ENCODE measurements at regions not wholly inside any gene's neighbourhood (a gene's known extent, or its start where the extent isn't known, plus 50 kb on each side); places are given as distances from the start of the nearest gene placed in this dataset.

DNA sequence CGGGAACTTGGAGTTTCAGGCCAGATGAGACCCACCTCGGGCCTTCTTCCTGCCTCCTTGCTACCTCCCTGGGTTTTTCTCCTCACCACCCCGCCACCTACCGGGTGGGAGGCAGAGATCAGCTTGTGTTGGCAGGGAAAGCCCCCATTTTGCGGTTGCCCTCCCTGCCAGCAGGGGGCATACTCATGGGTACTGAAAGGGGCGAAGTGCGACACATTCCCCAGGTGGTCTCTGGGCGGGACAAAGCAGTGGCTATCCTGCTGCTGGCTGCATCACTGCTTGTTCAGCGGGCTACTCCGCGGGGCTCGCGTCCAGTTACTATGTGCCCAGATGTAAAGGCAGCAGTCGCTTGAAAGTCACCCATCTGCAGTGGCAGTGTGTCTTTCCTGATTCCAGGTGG is 330.3 kb downstream of the PDHA2 start:
- TF ChIP-seq, protein P1, sequence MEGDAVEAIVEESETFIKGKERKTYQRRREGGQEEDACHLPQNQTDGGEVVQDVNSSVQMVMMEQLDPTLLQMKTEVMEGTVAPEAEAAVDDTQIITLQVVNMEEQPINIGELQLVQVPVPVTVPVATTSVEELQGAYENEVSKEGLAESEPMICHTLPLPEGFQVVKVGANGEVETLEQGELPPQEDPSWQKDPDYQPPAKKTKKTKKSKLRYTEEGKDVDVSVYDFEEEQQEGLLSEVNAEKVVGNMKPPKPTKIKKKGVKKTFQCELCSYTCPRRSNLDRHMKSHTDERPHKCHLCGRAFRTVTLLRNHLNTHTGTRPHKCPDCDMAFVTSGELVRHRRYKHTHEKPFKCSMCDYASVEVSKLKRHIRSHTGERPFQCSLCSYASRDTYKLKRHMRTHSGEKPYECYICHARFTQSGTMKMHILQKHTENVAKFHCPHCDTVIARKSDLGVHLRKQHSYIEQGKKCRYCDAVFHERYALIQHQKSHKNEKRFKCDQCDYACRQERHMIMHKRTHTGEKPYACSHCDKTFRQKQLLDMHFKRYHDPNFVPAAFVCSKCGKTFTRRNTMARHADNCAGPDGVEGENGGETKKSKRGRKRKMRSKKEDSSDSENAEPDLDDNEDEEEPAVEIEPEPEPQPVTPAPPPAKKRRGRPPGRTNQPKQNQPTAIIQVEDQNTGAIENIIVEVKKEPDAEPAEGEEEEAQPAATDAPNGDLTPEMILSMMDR (IDR thresholded peaks at IDR 0.05) = no peak
- no peak for TF ChIP-seq POLR2A (IDR thresholded peaks at IDR 0.05)

Measured in body of pancreas (tissue), 4 donors.